Umbilical cord (tissue), 1 donor: ENCODE measurements at regions not wholly inside any gene's neighbourhood (a gene's known extent, or its start where the extent isn't known, plus 50 kb on each side); places are given as distances from the start of the nearest gene placed in this dataset.

Experiments used
- DNase-seq: peaks from one replicate; pipeline ENCODE4 v3.0.0-alpha.2; 2015; ENCODE audit warnings: low spot score

DNA sequence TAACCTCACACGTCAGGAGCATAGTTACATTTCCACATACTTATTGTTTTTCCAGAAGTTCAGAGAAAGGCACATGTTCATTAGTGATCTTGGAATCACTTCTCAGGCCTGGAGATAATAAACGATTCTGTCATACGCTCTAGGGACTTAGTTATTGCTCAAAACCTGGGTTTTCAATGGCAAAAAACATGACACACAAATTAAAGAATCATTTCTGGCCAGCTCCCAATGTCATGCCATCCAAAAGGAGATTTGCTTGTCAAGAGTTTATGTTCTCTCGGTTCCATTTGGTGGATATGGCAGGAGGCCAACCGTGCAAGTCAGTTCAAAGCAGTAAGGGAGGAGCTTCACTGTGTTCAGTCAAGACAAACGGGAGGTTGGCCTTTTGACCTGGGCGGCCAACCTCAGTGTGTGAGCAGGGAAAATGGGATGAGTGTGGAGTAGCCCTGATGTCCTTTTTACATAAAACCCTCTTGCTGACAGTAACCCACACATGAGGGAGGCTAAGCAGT is 123.4 kb downstream of the NXNL2 start:
- peak; percentile 78 for DNase-seq

DNA sequence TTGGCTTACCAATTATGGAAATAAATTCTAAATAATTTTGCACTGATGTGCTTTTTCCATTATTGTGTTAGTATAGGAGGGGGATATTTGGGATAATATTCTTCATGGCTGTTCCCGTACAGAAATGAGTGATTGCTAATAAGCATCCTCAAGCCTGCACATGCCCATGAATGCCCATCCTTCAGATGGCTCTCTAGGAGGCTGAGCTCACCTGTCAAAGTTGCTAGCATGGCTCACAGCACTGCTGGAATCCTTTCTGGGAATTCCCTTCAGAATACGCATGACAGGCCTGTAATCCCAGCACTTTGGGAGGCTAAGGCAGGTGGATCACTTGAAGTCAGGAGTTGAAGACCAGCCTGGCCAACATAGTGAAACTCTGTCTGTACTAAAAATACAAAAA is 124.1 kb downstream of the NXNL2 start:
- no peak for DNase-seq

DNA sequence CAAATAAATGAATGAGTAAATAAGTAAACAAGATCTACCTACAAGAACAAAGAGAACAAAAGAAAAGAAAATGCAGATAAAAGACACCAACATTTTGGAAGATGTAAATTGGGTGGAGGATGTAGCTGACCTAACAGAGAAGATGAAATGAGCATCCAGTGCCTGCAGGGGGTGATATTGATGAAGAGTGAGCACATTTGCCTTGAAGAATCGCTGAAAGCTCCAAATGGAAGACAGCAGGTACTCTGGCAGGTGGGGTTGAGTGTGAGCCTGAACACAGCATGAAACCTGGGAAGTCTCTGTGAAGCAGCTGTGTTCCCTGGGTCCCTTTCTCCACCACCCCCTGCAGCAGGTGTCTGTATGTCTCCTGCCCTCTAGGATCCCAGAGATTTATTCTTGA is 125.6 kb downstream of the NXNL2 start:
- DNase-seq: no peak

DNA sequence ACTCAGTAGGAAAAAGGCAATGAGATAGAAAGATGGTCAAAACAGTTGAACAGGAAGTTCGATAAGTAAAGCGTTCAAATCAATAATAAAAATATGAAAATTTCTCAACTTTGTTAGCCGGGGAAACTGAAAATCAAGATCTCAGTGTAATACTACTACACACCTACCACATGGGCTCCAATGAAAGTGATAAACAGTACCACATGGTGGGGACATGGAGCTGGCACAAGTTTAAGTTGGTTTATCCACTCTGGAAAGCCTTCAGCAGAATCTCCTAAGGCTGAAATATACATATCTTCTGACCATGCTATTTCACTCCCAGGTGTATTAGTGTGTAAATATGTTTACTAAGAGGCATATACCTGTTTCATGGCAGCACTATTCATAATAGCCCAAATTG is 126.8 kb downstream of the NXNL2 start:
- DNase-seq: no peak

DNA sequence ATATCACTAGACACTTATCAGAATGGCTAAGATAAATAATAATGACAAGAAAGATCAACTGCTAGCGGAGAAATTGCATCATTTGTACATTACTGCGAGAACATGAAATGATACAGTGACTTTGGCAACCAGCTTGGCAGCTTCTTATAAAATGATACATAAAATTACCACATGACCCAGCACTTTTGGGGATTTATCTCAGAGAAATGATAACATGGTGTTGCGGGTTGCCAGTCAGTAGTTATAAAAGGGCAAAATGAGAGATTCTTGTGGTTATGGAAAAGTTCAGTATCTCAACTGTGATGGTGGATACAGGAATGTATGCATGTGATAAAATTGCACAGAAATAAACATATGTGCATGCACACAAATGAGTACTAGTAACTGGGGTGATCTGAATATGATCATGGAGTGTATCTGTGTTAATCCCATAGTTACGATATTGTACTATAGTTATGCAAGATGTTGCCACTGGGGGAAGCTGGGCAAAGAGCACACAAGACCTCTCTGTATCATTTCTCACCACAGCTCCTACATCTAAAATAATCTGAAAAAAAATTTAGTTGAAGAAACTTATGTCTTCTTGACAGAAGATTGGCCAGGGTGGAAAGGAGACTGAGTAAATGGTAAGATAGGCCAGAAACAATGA is 128.9 kb downstream of the NXNL2 start:
- peak; percentile 49 for DNase-seq

DNA sequence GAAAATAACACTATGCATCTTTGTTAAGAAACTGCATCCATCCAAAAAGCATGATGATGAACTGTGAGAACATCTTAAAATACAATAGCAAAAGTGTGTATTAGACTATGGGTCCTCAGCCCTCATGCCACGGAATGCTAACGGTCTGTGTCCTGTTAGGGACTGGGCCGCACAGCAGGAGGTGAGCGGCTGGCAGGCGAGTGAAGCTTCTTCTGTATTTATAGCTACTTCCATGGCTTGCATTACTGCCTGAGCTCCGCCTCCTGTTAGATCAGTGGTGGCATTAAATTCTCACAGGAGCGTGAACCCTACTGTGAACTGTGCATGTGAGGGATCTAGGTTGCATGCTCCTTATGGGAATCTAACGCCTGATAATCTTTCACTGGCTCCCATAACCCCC is 129.8 kb downstream of the NXNL2 start:
- no peak for DNase-seq

DNA sequence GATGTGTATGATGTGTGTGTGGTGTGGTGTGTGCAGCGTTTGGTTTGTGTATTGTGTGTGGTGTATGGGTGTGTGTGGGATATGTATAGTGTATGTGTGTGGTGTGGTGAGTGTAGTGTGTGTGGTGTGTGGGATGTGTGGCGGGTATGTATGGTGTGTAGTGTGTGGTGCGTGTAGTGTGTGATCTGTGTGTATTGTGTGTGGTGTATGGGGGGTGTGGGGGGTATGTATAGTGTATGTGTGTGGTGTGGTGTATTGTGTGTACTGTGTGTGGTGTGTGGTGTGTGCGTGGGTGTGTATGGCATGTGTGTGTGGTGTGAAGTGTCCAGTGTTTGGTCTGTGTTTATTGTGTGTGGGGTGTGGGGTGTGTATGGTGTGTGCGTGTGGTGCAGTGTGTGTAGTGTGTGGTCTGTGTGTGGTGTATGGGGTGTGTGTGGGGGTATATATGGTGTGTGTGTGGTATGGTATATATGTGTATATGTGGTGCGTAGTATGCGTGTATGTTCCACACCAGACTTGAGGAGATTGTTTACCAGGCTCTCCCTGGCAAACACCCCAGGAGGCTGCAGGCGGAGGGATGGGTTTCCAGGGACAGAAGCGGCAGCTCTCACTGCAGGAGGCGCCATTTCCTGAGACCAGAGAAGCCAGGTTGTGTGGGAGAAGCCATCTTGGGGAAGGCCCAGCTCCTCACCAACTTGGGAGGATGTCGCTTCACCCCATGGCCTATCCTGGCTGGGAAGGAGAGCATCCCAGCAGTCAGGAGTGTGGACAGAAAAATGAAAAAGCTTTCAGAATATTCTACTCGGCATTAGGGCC is 138.1 kb downstream of the NXNL2 start:
- DNase-seq: no peak

DNA sequence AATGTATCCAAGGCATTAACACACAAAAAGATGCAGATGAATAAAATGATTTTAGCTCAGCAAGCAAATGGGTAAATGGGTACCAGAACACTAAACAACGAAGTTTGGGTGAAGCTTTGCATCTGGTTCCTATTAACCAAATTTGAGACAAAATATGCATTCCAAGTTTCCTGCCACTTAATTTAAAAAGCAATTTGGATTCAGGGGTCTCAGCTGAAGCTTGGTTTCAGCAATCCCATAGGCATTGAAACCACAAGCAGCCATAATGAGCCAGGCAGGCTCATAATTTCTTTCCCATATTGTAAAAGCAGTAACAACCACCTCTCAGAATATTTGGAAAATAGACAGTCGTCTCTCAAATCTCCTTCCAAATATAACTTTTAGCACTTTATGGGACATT is 138.9 kb downstream of the NXNL2 start:
- DNase-seq: no peak

DNA sequence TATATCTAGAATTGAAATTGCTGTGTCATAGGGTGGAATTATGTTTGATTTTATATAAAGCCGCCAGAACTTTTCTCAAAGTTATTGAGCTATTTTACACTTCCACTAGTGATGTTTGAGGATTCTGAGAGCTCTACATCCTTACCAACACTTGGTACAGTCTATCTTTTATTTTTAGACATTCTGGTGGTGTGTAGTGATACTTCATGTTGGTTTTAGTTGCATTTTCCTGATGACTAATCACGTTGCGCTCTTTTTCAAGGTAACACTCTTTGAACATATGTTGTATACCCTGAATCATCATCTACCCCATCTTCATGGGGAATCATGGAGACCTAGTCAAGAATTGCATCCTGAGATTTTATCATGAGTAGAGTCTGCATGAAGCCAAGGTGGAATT is 141.7 kb downstream of the NXNL2 start:
- no peak for DNase-seq

DNA sequence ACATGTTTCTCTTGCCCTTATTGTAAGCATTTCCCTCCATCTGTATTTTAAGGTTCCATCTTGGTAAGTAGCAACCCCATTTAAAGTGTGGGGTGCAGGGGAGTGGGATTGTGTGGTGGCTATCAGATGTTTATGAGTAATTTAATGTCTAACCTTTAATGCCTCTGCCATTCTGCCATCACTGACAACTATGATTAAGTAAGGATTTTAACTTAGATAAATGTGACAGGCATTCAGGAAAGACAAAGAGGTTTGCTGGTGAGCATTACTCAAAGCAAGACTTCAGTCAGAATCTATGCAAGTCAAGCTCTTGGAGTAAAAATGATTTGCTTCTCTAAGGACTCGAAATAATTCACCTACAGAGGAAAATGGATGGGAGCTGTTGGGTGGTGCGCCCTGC is 143.0 kb downstream of the NXNL2 start:
- no peak for DNase-seq

DNA sequence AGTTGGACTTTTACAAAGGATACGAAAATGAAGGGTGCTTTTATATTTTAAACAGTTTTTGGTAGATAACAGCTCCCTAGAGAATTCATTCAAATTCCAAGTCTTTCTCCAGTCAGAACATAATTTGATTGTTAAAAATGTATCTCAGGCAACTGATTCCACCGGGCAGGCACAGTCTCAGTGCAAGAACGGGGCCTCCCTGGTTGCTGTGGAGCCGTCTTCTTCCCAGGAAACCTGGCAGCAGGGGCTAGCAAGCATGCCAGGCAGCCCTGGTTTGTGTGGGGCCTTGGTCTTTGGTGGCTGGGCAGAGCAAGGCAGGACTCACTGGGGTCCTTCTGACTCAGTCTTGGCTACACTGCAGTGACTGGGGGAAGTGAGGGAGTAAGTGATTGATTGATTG is 143.5 kb downstream of the NXNL2 start:
- DNase-seq: no peak

DNA sequence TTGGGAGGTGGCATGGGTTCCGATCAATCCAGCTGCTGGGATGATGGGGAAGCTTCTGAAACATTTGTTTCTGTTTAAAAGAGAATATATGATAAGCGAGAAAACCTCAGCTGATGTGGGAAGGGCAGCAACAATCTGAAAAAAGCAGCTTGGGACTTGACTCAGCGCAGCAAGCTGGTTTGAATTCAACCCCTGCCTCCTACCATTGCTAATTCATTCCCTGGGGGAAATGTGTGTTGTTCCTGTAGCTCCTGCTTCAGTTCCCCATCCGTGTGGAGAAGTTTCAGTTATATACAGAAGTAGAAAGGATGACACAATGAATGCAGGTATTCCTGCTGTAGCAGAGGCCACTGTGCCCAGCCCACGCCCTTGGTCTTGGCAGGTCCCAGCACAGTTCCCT is 145.1 kb downstream of the NXNL2 start:
- DNase-seq: no peak

DNA sequence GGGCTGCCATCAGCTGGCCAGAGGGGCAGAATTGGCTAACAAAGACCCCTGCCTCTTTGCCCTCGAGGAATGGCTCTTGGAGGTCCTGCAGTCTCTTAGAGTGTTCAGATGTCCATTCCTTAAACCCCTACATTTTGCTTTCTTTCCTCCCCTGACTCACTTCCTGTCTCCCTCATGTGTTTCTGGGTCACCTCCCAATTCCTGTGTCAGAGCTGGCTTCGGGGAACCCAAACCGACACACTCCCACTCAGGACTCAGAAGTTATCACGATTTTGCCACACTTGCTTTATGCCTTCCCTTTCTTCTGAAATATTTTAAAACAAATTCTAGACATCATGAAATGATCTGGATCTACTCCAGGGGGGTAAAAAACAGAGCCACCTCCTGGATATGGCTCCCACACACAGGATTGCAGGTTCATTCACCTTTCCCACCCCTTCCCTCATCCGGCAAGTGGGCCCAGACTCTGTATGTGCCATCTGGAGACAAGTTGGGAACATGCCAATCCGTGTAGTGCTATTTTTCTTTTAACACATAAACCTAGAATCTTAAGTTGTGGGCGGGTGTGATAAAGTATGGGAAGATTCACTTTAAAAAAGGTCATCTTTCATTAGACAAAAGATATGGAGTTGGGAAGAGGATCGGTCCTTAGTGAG is 145.7 kb downstream of the NXNL2 start:
- no peak for DNase-seq

DNA sequence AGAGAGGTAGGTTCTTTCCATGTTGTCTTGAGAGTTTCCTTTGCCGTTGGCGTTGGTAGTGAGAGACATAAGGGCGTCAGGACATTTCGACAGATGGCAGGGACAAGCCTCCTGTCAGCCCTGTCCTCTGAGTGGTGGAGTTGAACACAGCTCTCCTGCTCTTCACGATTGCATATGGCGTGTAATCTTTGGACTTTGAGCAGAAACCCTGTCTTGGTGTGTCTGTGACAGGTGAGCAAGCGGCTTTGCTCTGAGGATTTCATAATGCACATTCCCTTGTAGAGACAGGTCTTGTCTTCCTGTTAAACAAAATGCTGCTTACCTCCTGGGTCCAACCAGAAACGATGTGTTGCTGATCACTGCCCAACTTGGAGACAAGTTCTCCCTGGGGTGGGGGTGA is 146.5 kb downstream of the NXNL2 start:
- no peak for DNase-seq

DNA sequence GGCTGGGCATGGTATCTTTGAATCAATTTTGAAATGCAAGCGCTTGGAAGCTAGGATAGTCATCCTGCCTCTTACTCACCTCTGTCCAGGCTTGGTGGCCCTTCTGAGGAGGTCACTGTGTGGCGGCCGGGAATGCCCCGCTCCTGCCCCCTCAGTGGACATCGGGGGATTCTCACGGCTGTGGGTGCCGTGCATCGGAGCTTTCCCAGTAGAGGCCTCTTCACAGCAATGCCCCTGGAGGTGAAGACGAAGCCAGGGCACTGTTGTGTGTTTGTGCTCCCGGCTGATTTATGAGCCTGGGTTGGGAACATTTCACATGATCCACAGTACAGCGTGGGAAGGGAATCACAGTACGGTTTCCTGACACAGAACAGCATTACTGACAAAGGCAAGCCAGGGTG is 147.5 kb downstream of the NXNL2 start:
- peak; percentile 76 for DNase-seq

DNA sequence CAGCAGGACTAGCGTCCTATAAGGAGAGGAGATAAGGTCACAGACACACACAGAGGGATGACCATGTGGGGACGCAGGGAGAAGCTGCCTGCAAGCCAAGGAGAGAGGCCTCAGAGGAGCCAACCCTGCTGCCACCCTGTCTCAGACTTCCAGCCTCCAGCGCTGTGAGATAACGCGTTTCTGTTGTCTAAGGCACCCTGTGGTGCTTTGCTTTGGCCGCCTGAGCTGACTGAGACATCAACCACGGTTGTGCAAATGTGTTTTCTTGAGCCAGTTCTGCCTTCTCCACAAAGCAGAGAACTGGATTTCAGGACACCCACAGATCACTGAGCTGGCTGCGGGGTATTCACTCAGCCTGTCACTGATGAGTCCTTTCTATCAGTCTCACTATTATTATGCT is 149.1 kb downstream of the NXNL2 start:
- DNase-seq: no peak

DNA sequence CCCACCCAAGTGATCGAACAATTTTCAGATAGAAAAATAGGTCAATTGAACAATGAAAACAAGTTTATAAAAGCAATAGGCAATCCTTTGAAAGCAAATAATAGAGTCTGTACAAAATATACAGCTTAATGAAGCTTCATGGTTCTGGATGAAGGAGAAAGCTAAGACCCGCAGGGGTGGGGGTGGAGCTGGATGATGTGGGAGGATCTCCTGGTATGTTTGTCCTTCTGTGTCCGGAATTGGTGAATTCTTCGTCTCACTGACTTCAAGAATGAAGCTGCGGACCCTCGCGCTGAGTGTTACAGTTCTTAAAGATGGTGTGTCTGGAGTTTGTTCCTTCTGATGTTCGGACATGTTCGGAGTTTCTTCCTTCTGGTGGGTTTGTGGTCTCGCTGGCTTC is 149.9 kb downstream of the NXNL2 start:
- DNase-seq: no peak

DNA sequence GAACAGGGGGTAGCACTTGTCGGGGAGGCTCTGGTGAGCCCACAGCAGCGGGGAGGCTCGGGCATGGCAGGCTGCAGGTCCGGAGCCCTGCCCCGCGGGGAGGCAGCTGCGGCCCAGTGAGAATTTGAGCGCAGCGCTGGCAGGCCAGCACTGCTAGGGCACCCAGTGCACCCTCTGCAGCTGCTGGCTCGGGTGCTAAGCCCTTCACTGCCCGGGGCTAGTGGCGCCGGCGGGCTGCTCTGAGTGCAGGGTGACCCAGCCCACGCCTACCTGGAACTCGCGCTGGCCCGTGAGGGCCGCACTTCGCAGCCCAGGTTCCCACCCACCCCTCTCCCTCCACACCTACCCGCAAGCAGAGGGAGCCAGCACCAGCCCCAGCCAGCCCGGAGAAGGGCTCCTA is 151.0 kb downstream of the NXNL2 start:
- DNase-seq: no peak

DNA sequence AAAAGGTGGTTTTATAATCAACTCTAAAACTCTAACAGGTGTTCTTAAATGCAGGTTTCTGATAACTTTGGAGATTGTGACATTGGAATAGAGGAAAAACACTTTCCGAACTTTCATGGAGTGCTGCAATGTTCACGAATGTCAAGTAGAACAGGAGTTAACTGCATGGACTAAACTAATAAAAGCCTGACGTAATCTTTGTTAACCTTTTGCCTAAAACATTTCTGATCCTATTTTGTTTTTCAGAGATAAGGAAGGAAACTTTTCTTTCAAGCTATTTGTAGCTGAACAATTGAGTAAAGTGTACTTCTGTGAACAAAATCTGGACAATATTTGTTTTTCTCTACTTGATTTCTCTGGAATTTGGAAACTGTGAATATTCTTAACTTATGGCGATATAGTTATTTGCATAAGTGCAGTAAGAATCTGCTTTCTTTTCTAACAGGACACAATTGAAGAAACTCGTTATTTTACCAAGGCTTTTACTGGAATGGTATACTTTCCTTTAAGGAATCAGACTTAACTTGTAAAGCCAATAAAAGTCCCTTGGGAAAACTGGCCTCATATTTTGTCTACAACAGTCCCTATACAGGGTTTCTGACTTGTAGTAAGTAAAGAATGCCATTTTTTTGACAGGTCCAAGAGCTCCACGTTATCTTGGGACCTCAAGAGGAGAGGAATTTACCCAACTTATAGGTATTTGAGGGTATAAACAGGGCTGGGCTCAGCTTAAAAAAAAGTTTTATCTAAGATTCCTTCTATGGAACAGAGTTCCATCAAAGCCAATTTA is 154.7 kb downstream of the NXNL2 start:
- peak; percentile 74 for DNase-seq

DNA sequence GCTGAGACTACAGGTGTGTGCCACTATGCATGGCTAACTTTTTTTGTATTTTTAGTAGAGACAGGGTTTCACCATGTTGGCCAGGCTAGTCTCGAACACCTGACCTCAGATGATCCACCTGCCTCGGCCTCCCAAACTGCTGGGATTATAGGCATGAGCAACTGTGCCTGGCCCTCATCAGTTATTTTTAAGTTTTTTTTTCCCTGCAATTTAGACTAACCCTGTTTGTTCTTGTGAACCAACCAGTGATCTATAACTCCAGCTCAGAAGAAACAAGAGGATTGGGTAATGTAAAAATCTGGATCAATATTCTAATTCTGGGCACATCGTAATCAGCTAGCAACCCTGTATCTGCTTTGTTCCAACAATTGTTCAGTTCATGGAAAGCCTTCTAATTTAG is 155.7 kb downstream of the NXNL2 start:
- no peak for DNase-seq

DNA sequence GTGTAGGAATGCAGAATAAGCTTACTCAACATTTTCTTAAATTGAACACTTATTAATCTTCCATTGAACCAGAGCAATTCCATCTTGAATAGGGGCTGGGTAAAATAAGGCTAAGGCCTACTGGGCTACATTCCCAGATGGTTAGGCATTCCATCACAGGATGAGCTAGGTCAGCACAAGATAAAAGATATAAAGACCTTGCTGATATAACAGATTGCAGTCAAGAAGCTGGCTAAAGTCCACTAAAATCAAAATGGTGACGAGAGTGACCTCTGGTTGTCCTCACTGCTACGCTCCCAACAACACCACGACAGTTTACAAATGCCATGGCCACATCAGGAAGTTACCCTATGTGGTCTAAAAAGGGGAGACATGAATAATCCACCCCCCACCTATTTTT is 156.1 kb downstream of the NXNL2 start:
- DNase-seq: peak; percentile 55

DNA sequence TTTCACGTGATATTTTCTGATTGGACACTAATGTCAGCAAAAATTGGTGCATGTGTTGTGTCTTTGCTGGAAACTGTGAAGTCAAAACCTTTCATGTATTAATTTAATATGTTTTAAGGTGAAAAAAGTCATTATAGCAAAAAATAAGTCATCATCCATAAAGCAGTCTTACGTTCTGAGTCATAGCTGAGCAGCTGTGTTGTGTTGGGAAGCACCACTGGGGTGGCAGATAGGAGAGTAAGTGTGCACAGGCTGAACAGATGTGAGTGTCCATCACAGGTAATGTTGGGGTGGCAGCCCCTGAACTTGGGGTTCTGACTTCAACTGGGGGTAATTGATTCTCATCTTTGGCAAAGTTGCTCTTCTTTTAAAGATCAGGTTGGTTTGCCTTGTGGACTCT is 156.8 kb downstream of the NXNL2 start:
- peak; percentile 42 for DNase-seq
